ENCODE measurements at regions not wholly inside any gene's neighbourhood (a gene's known extent, or its start where the extent isn't known, plus 50 kb on each side); places are given as distances from the start of the nearest gene placed in this dataset.
"Not testable (repeated sequence)": the region's sequence is repeated elsewhere in the genome, so short reads cannot be mapped to it uniquely, and the experiment has no call there.

DNA sequence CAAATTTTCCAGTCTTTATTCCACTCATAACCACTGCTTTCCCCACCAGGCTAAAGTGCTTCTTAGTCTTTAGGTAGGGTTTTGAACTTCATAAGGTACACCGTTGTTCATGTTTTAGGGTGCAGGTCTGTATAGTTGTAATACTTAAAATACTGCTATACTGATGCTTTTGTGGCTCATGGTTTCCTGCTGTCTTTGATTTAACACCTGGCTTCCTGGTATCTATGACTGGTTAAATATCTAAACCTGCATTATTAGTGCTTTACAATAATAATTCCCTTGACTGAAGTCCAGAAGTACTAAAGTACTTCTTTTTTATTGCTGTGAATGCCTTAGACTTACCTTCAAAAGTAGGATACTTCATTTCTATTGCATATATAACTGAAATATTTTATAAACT, 384.7 kb downstream of the SRGAP2C start:
- Histone ChIP-seq H3K4me3 (ENCODE audit: low read depth, low read length) (no peak overlapping the region), H3K36me3 (ENCODE audit: control insufficient read depth, insufficient read depth, low read length) (no peaks in the 10 kb centered on the region), H3K27me3 (ENCODE audit: control insufficient read depth, insufficient read depth, low read length) (no peaks in the 10 kb centered on the region)
- TF ChIP-seq, protein P1, sequence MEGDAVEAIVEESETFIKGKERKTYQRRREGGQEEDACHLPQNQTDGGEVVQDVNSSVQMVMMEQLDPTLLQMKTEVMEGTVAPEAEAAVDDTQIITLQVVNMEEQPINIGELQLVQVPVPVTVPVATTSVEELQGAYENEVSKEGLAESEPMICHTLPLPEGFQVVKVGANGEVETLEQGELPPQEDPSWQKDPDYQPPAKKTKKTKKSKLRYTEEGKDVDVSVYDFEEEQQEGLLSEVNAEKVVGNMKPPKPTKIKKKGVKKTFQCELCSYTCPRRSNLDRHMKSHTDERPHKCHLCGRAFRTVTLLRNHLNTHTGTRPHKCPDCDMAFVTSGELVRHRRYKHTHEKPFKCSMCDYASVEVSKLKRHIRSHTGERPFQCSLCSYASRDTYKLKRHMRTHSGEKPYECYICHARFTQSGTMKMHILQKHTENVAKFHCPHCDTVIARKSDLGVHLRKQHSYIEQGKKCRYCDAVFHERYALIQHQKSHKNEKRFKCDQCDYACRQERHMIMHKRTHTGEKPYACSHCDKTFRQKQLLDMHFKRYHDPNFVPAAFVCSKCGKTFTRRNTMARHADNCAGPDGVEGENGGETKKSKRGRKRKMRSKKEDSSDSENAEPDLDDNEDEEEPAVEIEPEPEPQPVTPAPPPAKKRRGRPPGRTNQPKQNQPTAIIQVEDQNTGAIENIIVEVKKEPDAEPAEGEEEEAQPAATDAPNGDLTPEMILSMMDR (IDR thresholded peaks at IDR 0.05; ENCODE audit: insufficient read depth, low read length, poor library complexity, severe bottlenecking), result no peak
- no peak for DNase-seq (ENCODE audit: low read depth)

DNA sequence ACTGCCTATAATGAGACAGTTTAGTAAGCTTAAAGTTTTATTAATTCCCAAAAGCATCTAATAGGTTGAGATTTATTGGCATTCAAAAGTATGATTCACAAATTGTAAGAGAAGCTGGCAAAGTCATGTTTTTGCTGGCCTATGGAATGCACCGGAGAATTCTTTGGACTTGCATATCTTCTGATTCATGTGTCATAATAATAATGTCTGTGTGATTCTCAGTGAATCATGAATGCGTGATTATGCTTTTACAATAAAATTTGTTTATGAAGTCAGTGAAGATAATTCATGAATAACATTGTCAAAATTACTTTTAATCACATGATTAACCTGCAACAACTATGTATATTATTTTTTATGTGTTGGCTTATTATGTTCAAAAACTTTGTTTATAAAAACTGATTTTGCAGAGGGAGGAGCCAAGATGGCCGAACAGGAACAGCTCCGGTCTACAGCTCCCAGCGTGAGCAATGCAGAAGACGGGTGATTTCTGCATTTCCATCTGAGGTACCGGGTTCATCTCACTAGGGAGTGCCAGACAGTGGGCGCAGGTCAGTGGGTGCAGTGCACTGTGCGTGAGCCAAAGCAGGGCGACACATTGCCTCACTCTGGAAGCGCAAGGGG, 389.2 kb downstream of the SRGAP2C start:
- not testable (repeated sequence) for H3K36me3 ChIP-seq (ENCODE audit: control insufficient read depth, insufficient read depth, low read length); H3K4me3 ChIP-seq (ENCODE audit: low read depth, low read length); H3K27me3 ChIP-seq (ENCODE audit: control insufficient read depth, insufficient read depth, low read length); DNase-seq (ENCODE audit: low read depth)

DNA sequence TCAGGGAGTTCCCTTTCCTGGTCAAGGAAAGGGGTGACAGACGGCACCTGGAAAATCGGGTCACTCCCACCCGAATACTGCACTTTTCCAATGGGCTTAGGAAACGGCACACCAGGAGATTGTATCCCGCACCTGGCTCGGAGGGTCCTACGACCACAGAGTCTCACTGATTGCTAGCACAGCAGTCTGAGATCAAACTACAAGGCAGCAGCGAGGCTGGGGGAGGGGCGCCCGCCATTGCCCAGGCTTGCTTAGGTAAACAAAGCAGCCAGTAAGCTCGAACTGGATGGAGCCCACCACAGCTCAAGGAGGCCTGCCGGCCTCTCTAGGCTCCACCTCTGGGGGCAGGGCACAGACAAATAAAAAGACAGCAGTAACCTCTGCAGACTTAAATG, 389.7 kb downstream of the SRGAP2C start:
- H3K36me3 ChIP-seq (ENCODE audit: control insufficient read depth, insufficient read depth, low read length); H3K27me3 ChIP-seq (ENCODE audit: control insufficient read depth, insufficient read depth, low read length); H3K4me3 ChIP-seq (ENCODE audit: low read depth, low read length); DNase-seq (ENCODE audit: low read depth): not testable (repeated sequence)

DNA sequence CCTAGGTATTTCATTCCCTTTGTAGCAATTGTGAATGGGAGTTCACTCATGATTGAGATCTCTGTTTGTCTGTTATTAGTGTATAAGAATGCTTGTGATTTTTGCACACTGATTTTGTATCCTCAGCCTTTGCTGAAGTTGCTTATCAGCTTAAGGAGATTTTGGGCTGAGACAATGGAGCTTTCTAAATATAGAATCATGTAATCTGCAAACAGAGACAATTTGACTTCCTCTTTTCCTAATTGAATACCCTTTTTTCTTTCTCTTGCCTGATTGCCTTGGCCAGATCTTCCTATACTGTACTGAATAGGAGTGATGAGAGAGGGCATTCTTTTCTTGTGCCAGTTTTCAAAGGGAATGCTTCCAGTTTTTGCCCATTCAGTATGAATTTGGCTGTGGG, 398.1 kb downstream of the SRGAP2C start:
- H3K27me3 ChIP-seq (ENCODE audit: control insufficient read depth, insufficient read depth, low read length); DNase-seq (ENCODE audit: low read depth); H3K4me3 ChIP-seq (ENCODE audit: low read depth, low read length); H3K36me3 ChIP-seq (ENCODE audit: control insufficient read depth, insufficient read depth, low read length): not testable (repeated sequence)

DNA sequence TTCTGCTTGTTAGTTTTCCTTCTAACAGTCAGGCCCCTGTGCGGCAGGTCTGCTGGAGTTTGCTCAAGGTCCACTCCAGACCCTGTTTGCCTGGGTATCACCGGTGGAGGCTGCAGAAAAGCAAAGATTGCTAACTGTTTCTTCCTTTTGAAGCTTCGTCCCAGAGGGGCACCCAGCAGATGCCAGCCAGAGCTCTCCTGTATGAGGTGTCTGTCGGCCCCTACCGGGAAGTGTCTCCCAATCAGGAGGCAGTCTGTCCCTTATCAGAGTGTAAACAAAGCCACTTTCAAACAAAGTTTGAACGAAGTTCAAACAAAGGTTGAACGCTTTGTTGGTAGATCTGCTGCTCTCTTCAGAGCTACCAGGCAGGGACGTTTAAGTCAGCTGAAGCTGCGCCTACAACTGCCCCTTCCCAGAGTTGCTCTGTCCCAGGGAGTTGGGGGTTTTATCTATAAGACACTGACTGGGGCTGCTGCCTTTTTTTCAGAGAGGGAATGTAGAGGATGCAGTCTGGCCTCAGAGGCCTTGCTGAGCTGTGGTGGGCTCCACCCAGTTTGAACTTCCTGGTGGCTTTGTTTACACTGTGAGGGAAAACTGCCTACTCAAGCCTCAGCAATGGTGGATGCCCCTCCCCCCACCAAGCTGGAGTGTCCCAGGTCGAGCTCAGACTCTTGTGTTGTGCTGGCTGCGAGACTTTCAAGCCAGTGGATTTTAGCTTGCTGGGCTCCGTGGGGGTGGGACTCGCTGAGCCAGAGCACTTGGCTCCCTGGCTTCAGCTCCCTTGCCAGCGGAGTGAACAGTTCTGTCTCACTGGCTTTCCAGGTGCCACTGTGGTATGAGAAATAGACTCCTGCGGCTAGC, 401.8 kb downstream of the SRGAP2C start:
- TF ChIP-seq, protein P1 (IDR thresholded peaks at IDR 0.05; ENCODE audit: insufficient read depth, low read length, poor library complexity, severe bottlenecking), result no peak
- no peaks in the 10 kb centered on the region for H3K27me3 ChIP-seq (ENCODE audit: control insufficient read depth, insufficient read depth, low read length)
- H3K4me3 ChIP-seq (ENCODE audit: low read depth, low read length), result no peak overlapping the region
- H3K36me3 ChIP-seq (ENCODE audit: control insufficient read depth, insufficient read depth, low read length), result no peaks in the 10 kb centered on the region
- no peak for DNase-seq (ENCODE audit: low read depth)

DNA sequence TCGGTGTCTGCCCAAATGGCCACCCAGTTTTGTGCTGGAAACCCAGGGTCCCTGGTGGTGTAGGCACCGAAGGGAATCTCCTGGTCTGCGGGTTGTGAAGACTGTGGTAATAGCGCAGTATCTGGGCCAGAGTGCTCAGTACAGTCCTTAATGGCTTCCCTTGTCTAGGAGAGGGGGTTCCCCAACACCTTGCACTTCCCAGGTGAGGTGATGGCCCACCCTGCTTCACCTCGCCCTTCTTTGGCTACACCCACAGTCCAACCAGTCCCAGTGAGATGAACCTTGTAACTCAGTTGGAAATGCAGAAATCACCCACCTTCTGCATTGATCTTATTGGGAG, 402.4 kb downstream of the SRGAP2C start:
- TF ChIP-seq, protein P1 (IDR thresholded peaks at IDR 0.05; ENCODE audit: insufficient read depth, low read length, poor library complexity, severe bottlenecking), result no peak
- no peaks in the 10 kb centered on the region for H3K27me3 ChIP-seq (ENCODE audit: control insufficient read depth, insufficient read depth, low read length)
- no peak for DNase-seq (ENCODE audit: low read depth)
- H3K36me3 ChIP-seq (ENCODE audit: control insufficient read depth, insufficient read depth, low read length), result no peaks in the 10 kb centered on the region
- no peak overlapping the region for H3K4me3 ChIP-seq (ENCODE audit: low read depth, low read length)

DNA sequence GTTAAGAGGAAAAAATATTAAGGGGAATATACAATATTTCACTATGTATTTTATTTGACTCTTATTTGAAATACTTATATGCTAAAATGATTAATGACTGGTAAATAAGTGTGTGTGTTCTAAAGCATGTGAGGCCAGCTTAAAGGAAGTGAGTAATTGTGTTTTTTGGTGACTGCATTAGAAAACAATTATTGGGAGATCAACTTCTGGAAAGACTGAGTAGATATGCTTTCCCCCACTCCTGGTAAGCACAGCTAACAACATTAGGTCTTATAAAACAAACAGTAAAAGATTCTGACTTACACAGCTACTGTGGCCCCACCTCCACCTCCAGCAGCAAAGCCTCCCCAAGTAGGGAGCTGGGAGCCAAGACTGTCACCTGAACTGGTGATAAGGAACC, 403.0 kb downstream of the SRGAP2C start:
- H3K36me3 ChIP-seq (ENCODE audit: control insufficient read depth, insufficient read depth, low read length), result no peaks in the 10 kb centered on the region
- no peaks in the 10 kb centered on the region for H3K27me3 ChIP-seq (ENCODE audit: control insufficient read depth, insufficient read depth, low read length)
- TF ChIP-seq, protein P1 (IDR thresholded peaks at IDR 0.05; ENCODE audit: insufficient read depth, low read length, poor library complexity, severe bottlenecking), result no peak
- DNase-seq (ENCODE audit: low read depth), result no peak
- H3K4me3 ChIP-seq (ENCODE audit: low read depth, low read length), result no peak overlapping the region

All from kidney epithelial cell (primary cell).